ENCODE measurements at regions not wholly inside any gene's neighbourhood (a gene's known extent, or its start where the extent isn't known, plus 50 kb on each side); places are given as distances from the start of the nearest gene placed in this dataset.
"Not testable (repeated sequence)": the region's sequence is repeated elsewhere in the genome, so short reads cannot be mapped to it uniquely, and the experiment has no call there.

DNA sequence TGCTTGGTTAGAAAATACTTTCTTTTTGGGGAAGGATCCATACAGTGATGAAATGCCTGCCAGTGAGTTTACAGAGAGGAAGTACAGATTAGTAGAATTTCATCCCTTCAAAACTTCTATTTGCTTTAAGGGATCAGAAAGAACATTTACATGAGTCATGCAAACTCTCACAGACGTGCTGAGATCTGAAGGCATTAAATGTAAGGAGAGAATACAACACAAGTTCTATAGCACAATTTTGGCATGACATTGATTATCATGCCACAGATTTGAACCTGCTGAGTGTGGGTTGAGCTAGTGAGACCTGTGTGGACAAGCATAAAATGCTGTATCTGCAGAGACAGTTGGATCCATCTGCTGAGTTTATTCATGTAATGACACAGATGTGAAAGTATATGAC is 613.6 kb upstream of the SEMA6A start:
- no peak for DNase-seq

DNA sequence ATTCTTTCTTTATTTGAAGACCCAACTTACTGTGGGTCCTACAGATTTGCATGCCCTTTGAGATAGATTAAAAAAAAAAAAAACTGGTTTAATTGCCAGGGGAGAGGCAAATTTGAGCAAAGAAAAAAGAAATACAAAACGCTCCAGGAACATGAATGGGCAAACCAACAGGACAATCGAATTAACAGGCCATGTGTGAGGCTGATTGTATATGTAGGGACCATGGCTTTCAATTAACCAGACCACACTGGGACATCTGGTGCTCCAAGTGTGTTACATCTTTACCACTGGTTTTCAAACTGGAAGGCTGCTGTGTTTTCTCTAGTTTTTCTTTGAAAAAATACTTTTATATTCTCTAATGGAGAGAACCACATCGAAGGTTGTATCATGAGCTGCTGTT is 612.1 kb upstream of the SEMA6A start:
- DNase-seq: no peak

DNA sequence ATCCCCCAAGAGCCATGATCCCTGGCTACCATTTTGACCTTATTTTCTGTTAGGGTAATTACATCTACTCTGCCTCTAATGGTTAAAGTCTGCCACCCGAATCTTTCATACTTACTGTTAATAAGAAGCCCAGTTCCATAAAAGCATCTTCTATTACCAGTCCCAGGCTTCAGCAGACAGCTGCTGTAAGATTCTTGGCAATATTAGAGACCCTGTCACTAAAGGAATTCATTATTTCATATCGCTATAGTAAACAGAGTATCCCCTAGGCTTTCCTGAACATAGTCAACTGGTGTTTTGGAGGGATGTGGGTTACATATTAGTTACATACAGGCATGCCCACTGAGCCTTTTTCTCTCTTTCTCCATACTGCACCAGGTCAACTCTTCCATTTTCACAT is 608.7 kb upstream of the SEMA6A start:
- DNase-seq: no peak

DNA sequence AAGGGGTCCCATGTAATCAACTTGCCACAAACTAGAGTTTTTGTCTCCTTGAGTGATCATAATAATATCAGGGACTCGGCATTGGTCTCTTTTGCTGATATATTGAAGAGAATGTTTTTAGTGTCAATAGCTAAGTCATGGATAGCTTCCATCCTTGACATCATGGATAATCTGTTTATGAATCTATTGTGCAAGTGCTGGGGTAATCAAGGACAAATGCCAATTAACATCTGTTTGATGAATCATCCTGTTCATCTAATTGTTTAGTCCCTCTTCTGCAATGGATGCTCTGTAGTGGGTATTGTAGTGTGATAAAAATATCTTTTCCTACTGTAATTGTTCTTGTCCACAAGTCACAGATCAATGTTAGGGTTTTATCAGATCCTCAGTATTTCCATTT is 607.5 kb upstream of the SEMA6A start:
- DNase-seq: no peak

DNA sequence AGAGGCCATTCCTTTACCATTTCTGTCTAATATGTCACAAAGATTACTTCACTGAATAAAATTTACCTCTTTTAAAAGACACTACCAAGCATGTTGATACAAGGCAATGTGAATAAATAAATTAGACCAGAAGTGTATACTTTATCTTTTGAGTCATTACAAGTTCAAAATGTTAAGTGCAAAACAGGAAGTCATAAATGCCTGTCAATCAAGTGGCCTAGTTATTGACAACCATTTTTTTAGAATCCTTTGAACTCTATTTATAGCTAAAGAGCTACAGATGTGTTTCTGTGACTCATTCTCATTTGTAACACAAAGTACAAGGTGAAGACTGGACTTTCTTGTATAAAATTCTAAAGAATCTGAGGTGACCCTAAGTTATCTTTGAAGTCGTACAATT is 602.7 kb upstream of the SEMA6A start:
- DNase-seq: no peak

DNA sequence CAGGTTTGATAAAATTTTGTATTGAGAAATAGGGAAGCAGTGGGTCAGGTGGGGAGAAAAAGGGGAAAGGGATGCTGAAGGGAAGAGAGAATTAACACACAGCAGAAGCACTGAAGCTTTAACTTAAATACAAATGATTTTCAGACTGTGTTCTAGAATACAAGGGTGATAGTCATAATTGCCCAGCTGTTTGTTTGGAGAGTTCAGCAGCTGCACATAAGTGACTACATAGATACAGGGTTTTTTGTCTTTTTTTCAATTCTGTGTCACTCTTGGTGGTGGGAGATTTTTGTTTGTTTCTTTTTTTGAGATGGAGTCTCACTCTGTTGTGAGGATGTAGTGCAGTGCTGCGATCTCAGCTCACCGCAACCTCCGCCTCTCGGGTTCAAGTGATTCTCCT is 590.4 kb upstream of the SEMA6A start:
- DNase-seq: no peak

DNA sequence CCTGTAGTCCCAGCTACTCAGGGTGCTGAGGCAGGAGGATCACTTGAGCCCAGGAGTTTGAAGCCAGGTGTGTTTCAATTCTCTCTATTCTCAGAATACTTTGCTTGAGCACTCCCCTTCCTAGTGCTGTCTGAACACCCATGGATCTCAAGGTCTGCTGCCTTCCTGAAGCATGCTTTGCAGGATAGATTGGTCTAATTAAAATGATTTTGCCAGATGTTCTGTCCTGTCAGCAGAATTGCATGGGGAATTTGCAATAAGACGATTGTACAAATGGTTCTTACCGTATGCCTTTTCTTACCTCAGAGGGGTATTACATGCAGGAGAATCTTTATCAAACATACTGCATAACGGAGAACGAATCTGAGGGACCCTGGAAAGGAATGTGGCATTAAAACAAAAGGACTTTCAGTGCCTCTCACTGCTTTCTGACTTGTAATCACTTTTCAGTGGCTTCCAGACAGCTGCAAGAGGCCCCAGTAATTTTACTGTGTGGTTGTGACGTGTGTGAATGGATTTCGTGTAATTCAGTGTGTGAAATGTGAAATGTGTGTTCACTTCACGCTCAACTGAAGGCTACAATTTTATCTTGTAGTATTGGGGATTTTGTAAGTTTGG is 587.2 kb upstream of the SEMA6A start:
- DNase-seq: no peak

DNA sequence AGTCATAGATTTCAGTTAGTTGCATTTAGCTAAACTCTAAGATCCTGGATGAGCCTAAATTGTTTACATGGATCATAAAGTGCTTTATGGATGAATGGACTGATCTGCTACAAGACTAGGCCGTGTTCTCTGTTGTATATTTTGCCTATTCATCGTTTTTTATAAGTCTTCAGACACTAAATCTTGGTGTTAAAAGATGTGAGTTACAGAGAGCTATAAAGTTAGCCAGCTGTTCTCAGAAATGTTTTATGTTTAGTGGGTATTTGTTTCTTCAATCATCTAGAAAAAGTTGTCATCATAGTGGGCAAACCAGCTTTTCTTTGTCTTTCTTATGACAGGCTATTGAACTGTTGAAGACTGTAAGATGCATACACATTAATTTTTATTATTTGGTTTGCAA is 585.8 kb upstream of the SEMA6A start:
- DNase-seq: no peak

DNA sequence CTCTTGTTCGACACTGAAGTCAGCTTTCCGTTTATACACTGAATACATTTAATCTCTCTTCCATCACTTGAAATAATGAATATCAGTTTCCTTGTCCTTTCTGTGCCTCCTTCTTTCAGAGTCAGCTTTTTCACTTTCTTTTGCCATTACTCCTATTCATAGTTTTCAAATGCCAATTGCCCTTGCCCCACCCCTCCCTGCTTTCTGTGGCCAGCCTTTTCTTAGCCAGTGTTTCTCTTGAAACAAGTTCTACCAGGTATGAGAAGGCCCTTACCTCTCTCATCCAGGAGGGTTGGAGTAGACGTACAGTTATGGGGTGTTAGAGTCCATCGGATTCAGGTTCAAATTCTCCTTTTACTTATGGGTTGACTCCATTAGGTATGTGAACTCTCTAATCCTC is 574.7 kb upstream of the SEMA6A start:
- DNase-seq: no peak

DNA sequence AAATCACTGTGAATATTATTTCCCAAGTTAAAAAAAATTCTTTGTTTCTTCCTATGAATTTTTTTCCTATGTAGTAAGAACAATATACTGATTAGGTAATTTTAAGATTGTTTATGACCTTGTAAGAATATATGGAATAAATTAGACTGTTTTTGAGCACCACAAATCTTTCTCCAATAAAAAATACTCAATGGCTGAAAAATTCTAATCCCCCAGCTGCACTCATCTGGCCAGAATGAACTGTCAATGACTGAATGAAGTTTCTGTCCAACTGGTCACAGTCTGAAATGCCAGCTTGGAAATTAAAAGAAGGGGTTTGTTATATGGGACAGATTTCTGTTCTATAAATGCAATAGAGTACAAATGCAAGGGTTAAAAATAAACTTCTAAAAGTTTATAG is 569.5 kb upstream of the SEMA6A start:
- DNase-seq: no peak

DNA sequence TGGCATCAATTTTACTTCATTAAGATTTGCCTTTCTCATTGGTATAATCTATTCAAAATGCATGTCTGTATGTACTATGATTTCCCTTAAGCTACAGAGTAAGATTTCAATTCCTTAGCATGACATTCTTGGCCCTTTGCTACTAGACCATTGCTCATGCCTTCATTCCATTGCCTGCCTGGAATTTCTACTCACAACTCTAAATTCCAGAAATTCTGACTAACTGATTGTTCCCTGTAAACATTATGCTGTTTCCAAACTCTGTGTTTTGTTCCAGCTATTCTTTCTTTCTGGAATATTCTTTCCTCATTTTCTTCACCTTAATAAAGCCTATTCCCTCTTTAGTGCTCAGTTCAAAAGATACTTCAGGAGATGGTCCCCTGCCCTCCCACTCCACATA is 568.8 kb upstream of the SEMA6A start:
- DNase-seq: no peak

DNA sequence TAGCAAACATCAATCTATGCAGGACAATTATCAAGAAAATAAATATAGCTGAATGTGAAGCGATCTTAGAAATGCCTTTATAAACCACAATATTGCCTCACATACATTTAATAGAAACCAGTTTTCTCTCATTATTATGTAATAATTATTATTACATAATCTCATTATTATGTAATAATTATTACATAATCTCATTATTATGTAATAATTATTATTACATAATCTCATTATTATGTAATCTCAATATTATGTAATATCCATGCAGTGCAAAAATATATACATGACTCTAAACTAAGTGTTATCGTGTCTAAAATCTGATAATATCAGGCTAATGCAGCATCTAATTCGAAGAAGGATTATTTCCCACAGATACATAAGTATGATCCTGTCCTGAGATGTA is 563.9 kb upstream of the SEMA6A start:
- no peak for DNase-seq

DNA sequence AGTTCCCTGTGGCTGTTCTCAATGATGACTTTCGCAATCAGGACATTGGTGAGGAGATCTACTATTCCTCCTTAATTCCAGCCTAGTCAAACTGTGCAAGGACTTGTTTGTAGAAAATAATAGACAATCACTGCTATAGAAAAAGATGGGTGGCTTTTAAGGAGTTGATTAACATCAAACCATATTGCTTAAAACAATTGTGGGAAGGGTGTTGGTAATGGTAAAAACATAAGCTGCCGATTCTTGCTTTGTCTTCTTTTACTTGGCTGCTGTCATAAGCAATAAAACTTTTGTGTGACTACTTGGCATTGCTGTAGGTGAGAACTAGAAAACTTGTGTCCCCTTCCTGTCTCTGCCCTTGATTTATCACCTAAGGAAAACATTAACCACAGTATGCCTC is 561.2 kb upstream of the SEMA6A start:
- no peak for DNase-seq

DNA sequence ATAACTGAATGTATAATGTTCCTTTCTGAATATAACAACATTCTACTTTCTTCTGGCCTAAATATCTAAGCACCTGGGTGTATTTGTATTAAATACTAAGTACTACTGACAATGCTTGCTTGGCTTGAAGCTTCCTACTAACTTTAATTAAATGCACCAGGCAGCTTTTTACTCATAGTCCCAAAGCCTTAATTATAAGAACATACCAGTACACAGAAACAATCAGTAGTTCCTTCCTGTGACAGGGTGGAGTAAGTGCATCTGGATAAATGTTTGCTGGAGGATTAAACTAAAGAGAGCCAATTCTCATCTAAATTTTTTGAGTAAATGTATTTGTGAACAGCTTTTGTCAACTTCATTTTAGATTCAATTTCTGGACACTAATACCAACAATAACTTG is 558.6 kb upstream of the SEMA6A start:
- DNase-seq: no peak

DNA sequence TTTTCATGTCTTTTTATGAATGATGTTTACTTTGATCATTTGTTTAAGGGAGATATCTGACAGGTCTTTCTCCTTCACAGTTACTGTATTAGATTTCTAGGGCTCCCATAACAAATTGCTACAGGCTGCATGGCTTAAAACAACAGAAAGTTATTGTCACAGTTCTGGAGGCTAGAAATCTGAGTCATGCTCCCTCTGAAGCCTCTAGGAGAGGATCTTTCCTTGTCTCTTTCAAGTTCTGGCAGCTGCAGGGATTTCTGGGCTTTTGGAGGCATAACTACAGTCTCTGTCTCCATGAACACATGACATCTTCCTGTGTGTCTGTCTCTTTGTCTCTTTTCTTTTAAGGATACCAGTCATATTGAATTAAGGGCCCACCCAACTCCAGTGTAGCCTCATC is 557.3 kb upstream of the SEMA6A start:
- no peak for DNase-seq

DNA sequence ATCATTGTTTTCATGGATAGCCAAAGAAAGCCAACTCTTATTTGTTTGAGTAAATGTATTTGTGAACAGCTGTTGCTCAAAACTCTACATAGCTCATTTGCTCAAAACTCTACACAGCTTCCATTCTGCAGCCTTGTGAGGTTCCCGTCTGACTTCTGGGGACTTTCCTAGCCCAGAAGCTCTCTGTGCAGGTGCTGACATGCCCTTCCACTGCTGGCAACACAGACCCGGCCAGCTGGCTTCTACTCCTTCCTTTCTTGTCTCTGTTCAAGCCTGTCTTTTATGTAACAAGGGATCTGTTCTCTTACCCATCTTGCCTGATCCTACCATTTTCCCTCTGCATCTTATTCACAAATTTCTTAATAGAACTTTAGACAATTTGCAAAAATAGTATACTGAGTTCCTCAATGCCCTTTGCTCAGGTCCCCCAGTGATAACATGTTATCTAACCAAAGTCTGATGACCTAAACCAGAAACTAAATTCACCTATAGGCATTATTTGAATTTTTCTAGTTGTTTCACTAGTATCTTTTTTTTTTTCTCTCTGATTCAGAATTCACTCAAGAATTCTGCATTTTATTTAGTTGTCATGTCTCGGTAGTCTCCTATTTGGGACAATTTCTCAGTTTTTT is 556.5 kb upstream of the SEMA6A start:
- no peak for DNase-seq

DNA sequence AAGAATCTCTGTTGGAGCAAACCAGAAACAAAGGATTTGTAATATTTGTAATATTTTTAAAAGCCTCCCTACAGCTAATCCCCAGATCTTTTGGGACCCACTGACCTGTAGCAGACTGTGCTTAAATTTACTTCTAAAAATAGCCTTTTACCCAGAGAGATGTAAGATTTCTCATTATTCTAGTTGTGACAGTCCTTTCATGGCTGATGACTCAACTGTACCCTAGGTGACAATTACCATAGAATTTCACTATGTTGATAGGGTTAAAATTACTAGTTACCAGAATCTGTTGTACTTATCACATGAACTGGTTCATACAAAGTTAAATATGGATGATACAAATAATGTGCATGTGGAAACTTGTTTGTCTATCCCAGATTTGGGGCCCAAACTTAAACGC is 543.9 kb upstream of the SEMA6A start:
- DNase-seq: no peak

DNA sequence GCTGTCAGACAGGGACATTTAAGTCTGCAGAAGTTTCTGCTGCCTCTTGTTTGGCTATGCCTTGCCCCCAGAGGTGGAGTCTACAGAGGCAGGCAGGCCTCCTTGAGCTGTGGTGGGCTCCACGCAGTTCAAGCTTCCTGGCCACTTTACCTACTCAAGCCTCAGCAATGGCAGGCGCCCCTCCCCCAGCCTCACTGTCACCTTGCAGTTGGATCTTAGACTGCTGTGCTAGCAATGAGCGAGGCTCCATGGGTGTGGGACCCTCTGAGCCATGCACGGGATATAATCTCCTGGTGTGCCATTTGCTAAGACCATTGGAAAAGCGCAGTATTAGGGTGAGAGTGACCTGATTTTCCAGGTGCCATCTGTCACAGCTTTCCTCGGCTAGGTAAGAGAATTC is 542.7 kb upstream of the SEMA6A start:
- DNase-seq: not testable (repeated sequence)

DNA sequence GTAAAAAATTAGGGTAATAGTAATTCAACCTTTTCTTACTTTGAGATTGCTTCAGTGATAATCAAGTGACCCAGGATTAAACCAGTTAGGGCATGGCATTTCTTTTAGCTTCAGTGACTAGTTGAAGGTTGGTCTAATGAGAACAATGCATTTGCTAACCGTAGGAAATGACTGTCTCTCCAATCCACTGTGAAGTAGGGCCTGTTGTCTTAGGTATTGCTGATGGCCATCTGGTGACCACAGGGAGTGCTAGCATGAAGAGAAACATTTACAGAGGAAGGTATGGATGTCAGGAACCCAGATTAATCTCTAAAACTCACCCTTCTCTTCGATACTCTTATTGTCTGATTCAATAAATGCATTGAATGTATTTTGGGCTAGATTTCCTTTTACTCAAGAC is 535.9 kb upstream of the SEMA6A start:
- no peak for DNase-seq

DNA sequence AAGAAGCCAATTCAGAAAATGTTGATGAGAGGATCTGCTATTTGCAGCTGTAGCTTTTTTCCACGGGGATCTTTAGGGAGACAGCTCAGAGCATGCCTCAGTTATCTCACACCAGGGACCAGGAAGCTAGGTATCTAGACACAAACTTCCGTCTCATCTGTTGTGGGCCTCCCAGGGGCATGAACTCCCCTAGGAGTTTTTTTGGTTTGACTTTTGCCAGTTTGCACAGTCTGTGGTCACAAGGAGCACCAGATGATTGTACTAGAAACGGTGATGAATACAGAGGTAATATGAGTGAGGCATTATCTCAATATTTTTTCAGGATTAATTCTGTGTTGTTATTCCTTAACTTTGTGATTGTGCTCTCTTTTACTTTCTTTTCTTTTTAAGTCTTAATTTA is 533.2 kb upstream of the SEMA6A start:
- no peak for DNase-seq

DNA sequence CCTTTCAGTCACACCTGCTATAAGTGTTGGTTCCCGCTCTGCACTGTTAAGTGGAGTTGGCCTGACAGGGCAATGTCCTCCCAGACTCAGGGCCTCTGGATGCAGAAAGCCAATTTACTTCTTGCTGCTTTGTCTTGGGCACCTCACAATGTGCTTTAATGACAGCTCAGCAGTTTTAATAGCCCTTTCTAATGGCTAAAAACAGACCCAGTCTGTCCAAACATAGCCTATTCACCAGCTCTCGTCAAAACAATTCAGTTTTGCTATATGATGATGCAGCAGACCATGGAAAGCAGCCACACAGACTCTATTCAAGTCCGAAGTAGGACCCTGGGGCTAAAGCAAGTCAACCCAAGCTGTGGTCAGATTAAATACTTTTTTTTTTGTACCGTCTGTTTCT is 529.1 kb upstream of the SEMA6A start:
- no peak for DNase-seq

DNA sequence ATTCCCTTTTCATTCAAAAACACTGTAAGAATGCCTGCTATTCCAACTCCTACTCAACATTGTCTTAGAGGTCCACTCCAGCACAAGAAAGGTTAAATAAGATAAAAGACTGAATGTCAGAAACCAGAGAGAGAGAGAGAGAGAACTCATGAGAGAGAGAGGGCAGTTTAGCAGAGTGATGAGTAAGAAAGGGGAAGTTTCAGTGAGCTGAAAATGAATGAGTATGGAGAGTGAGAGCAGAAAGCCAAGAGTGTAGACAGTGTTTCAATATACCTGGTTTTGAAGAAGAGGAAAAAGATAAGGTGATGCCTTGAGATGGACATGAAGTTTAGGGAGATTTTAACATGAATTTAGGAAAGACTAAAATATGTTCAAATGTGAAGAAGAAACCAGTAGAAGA is 528.0 kb upstream of the SEMA6A start:
- DNase-seq: no peak

DNA sequence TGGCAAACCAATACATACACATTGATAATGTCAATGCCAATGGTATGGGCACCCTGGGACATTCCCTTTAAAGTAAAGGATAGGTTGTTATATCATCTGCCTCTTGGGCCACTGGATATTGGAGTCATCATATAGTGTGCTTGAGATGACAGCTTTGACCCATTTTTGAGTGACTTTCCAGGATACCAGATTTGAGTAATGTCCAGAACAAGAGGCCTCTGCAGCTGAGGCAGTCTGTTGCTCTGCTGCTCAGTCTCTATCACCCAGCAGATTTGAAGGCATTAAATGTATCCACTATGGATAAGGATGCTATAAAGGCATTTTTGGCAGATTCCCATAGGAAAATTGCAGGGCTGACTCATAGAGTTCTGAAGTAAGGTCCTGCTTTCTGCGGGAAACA is 525.6 kb upstream of the SEMA6A start:
- no peak for DNase-seq

DNA sequence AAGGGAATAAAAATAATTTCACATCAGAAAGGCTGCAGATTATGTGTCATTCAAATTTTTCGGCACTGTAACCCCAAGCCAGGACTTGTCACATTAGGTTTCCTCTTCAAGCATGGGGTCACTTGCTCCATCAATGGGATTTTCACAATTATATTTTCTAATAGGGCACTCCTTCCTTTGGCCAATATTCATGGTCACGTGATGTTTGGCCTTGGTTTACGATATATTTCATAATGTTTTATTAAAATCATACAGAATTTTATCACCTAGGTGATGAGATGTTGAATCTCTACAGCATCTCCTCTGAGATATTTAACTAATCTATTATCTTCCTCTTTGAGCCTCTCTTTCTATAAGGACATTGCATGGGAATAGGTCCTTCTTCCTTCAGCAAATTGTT is 523.5 kb upstream of the SEMA6A start:
- DNase-seq: no peak

Data from inflammatory macrophage treated with lipopolysaccharide for 1 hour (primary cell).